Neuronal stem cell (in vitro differentiated cells): ENCODE measurements at regions not wholly inside any gene's neighbourhood (a gene's known extent, or its start where the extent isn't known, plus 50 kb on each side); places are given as distances from the start of the nearest gene placed in this dataset.
"Not testable (repeated sequence)": the region's sequence is repeated elsewhere in the genome, so short reads cannot be mapped to it uniquely, and the experiment has no call there.

Experiments
- DNase-seq: peaks from one replicate; pipeline ENCODE4 v3.0.0-alpha.2; 2013; ENCODE audit warnings: low spot score
- H2AFZ ChIP-seq: one replicate; pipeline ENCODE4 v1.6.1; 2013; ENCODE audit warnings: mild to moderate bottlenecking, low read length, inconsistent platforms
- H2AK5ac ChIP-seq: 2 replicates; pipeline ENCODE4 v1.6.1; 2013; ENCODE audit warnings: low read depth, mild to moderate bottlenecking, inconsistent platforms, low read length, moderate library complexity, mixed read lengths
- H2BK120ac ChIP-seq: 2 replicates; pipeline ENCODE4 v1.6.1; 2013; ENCODE audit warnings: low read depth, mild to moderate bottlenecking, inconsistent platforms, low read length, moderate library complexity, mixed read lengths
- H2BK12ac ChIP-seq: one replicate; pipeline ENCODE4 v1.6.1; 2013; ENCODE audit warnings: low read length, inconsistent platforms
- H2BK15ac ChIP-seq: 2 replicates; pipeline ENCODE4 v1.6.1; 2013; ENCODE audit warnings: mild to moderate bottlenecking, low read length, inconsistent platforms, mixed read lengths
- H2BK5ac ChIP-seq: one replicate; pipeline ENCODE4 v1.6.1; 2013; ENCODE audit warnings: inconsistent platforms, mild to moderate bottlenecking, low read length, moderate library complexity
- H3K14ac ChIP-seq: one replicate; pipeline ENCODE4 v1.6.1; 2013; ENCODE audit warnings: low read length, inconsistent platforms
- H3K18ac ChIP-seq: 2 replicates; pipeline ENCODE4 v1.6.1; 2013; ENCODE audit warnings: low read length, inconsistent platforms
- H3K23ac ChIP-seq: 2 replicates; pipeline ENCODE4 v1.6.1; 2013; ENCODE audit warnings: low read depth, mild to moderate bottlenecking, mixed read lengths, low read length, inconsistent platforms; ENCODE audit not compliant: poor library complexity
- H3K27ac ChIP-seq: replicated peaks from 3 replicates; pipeline ENCODE4 v1.5.1; 2013; ENCODE audit warnings: low read length, inconsistent platforms
- H3K27me3 ChIP-seq, 3 experiments: 2 replicates each; pipeline ENCODE4 v1.6.1; 2013; ENCODE audit warnings: low read length in 3 of 3, mild to moderate bottlenecking in 2 of 3, inconsistent platforms in 1 of 3, low read depth in 1 of 3, mixed read lengths in 1 of 3, moderate library complexity in 1 of 3; ENCODE audit not compliant: control insufficient read depth in 3 of 3, insufficient read depth in 3 of 3
- H3K36me3 ChIP-seq, 2 donors: replicated peaks in 1 of 2; 2 replicates each; pipeline ENCODE4 v1.6.1; 2013; ENCODE audit warnings: low read length in 2 of 2; ENCODE audit not compliant: control insufficient read depth in 2 of 2, insufficient read depth in 2 of 2
- H3K4ac ChIP-seq: 2 replicates; pipeline ENCODE4 v1.6.1; 2013; ENCODE audit warnings: inconsistent platforms, mild to moderate bottlenecking, low read length, moderate library complexity
- H3K4me1 ChIP-seq, 2 donors: 1 replicate in 1 of 2; 2 replicates in 1 of 2; pipeline ENCODE4 v1.6.1; 2013; ENCODE audit warnings: low read length in 2 of 2, low read depth in 1 of 2; ENCODE audit not compliant: control insufficient read depth in 2 of 2, insufficient read depth in 1 of 2
- H3K4me2 ChIP-seq: one replicate; pipeline ENCODE4 v1.6.1; 2013; ENCODE audit warnings: mild to moderate bottlenecking, low read length, inconsistent platforms; ENCODE audit not compliant: insufficient read depth, poor library complexity, severe bottlenecking
- H3K4me3 ChIP-seq, 2 donors: 2 replicates each; pipeline ENCODE4 v1.5.1; 2013; ENCODE audit warnings: low read length in 2 of 2, mild to moderate bottlenecking in 2 of 2, inconsistent platforms in 1 of 2, moderate library complexity in 1 of 2
- H3K79me1 ChIP-seq: one replicate; pipeline ENCODE4 v1.6.1; 2013; ENCODE audit warnings: low read depth, mild to moderate bottlenecking, inconsistent platforms, low read length, moderate library complexity
- H3K9ac ChIP-seq: one replicate; pipeline ENCODE4 v1.6.1; 2013; ENCODE audit warnings: mild to moderate bottlenecking, low read depth, low read length, inconsistent platforms; ENCODE audit not compliant: poor library complexity
- H3K9me3 ChIP-seq, 2 donors: replicated peaks in 1 of 2; 2 replicates each; pipeline versions ENCODE3 to v1.6.1; 2013; ENCODE audit warnings: low read length in 2 of 2, mild to moderate bottlenecking in 2 of 2, inconsistent platforms in 1 of 2, low read depth in 1 of 2, mixed read lengths in 1 of 2, moderate library complexity in 1 of 2; ENCODE audit not compliant: control insufficient read depth in 2 of 2, insufficient read depth in 1 of 2
- H4K8ac ChIP-seq: one replicate; pipeline ENCODE4 v1.6.1; 2013; ENCODE audit warnings: low read depth, mild to moderate bottlenecking, inconsistent platforms, low read length, moderate library complexity
- H4K91ac ChIP-seq: one replicate; pipeline ENCODE4 v1.6.1; 2013; ENCODE audit warnings: low read length, low read depth, mild to moderate bottlenecking, inconsistent platforms; ENCODE audit not compliant: poor library complexity
- WGBS, 2 donors: extraction: QIAGEN DNeasy Blood & Tissue Kit; methylation state at CpG; one replicate each; pipeline ENCODE4 v1.1.7; 2013; ENCODE audit warnings: missing lambda C conversion rate in 2 of 2, mixed read lengths in 1 of 2; ENCODE audit not compliant: insufficient read length in 2 of 2, insufficient replicate concordance in 1 of 2; ENCODE audit errors: extremely low coverage in 2 of 2; 5-methylcytosine and 5-hydroxymethylcytosine counted together

GRCh38 chr5:83850412-83850811, 129.8 kb upstream of the HAPLN1 start:
- not testable (repeated sequence) for H2AFZ ChIP-seq, H4K91ac ChIP-seq, H3K4me1 ChIP-seq, H3K79me1 ChIP-seq, H3K4me2 ChIP-seq, H3K9me3 ChIP-seq, H3K4me3 ChIP-seq, H2BK15ac ChIP-seq, H3K36me3 ChIP-seq, H3K27me3 ChIP-seq, H2BK5ac ChIP-seq, DNase-seq, H2BK12ac ChIP-seq, H2BK120ac ChIP-seq, H3K9ac ChIP-seq, H3K14ac ChIP-seq, H3K18ac ChIP-seq, H3K27ac ChIP-seq, H2AK5ac ChIP-seq, H4K8ac ChIP-seq, H3K4ac ChIP-seq, H3K23ac ChIP-seq
- no CpG with 5 or more reads among the region's 3 CpGs for WGBS, 2 donors

- H3K27ac ChIP-seq: no peak overlapping the region
- H2BK12ac ChIP-seq: no peak overlapping the region
- H2BK120ac ChIP-seq: no peak overlapping the region
- WGBS, 2 donors: no CpG with 5 or more reads among the region's 2 CpGs
- DNase-seq: no peak
- H3K27me3 ChIP-seq: no peaks in the 10 kb centered on the region
- no peak overlapping the region for H4K91ac ChIP-seq
- H3K36me3 ChIP-seq: no peaks in the 10 kb centered on the region
- no peak overlapping the region for H3K18ac ChIP-seq
- no peak overlapping the region for H3K23ac ChIP-seq
- H3K4me3 ChIP-seq: no peak overlapping the region
- no peak overlapping the region for H3K14ac ChIP-seq
- H4K8ac ChIP-seq: no peak overlapping the region
- H3K4me1 ChIP-seq: no peaks in the 10 kb centered on the region
- no peak overlapping the region for H3K4me2 ChIP-seq
- H3K9me3 ChIP-seq: no peaks in the 10 kb centered on the region
- H2AFZ ChIP-seq: no peak overlapping the region
- no peak overlapping the region for H3K9ac ChIP-seq
- H3K79me1 ChIP-seq: no peaks in the 10 kb centered on the region
- no peak overlapping the region for H2AK5ac ChIP-seq
- H2BK5ac ChIP-seq: no peak overlapping the region
- no peak overlapping the region for H2BK15ac ChIP-seq
- H3K4ac ChIP-seq: no peak overlapping the region
Measured at GRCh38 chr5:83848941-83849340, 128.3 kb upstream of the HAPLN1 start.

- Histone ChIP-seq H2AK5ac (no peak overlapping the region), H3K27ac (no peak overlapping the region), H3K4me1 (no peaks in the 10 kb centered on the region), H3K9me3 (no peaks in the 10 kb centered on the region), H3K23ac (no peak overlapping the region), H3K9ac (no peak overlapping the region), H3K4ac (no peak overlapping the region), H4K91ac (no peak overlapping the region), H3K4me3 (no peak overlapping the region), H2BK120ac (no peak overlapping the region), H3K36me3 (no peaks in the 10 kb centered on the region), H3K14ac (no peak overlapping the region), H4K8ac (no peak overlapping the region), H2BK15ac (no peak overlapping the region), H2BK5ac (no peak overlapping the region), H2BK12ac (no peak overlapping the region), H3K18ac (no peak overlapping the region), H2AFZ (no peak overlapping the region), H3K4me2 (no peak overlapping the region), H3K79me1 (no peaks in the 10 kb centered on the region), H3K27me3 (no peaks in the 10 kb centered on the region)
- DNase-seq: no peak
- WGBS, 2 donors: no CpG with 5 or more reads among the region's 3 CpGs
Measured at GRCh38 chr5:83846624-83847350, 126.1 kb upstream of the HAPLN1 start.

GRCh38 chr5:83844449-83845068, 123.9 kb upstream of the HAPLN1 start:
- DNase-seq: no peak

More at GRCh38 chr5:83844449-83845068, 123.9 kb upstream of the HAPLN1 start:
- H2BK12ac ChIP-seq: no peak overlapping the region
- no peaks in the 10 kb centered on the region for H3K4me1 ChIP-seq
- no peak overlapping the region for H2BK15ac ChIP-seq
- H3K9ac ChIP-seq: no peak overlapping the region
- no peaks in the 10 kb centered on the region for H3K79me1 ChIP-seq
- H2AFZ ChIP-seq: no peak overlapping the region
- H4K91ac ChIP-seq: no peak overlapping the region
- no peak overlapping the region for H2AK5ac ChIP-seq
- H3K18ac ChIP-seq: no peak overlapping the region
- WGBS, 2 donors: no CpG with 5 or more reads among the region's 7 CpGs
- no peak overlapping the region for H3K23ac ChIP-seq
- no peak overlapping the region for H3K4me2 ChIP-seq
- H3K4me3 ChIP-seq: no peak overlapping the region
- H3K4ac ChIP-seq: no peak overlapping the region
- no peaks in the 10 kb centered on the region for H3K9me3 ChIP-seq
- no peak overlapping the region for H3K14ac ChIP-seq
- no peaks in the 10 kb centered on the region for H3K27me3 ChIP-seq
- no peak overlapping the region for H3K27ac ChIP-seq
- no peak overlapping the region for H2BK5ac ChIP-seq
- H4K8ac ChIP-seq: no peak overlapping the region
- H2BK120ac ChIP-seq: no peak overlapping the region
- H3K36me3 ChIP-seq: no peaks in the 10 kb centered on the region
